GM19463 (cell line): ENCODE measurements at regions not wholly inside any gene's neighbourhood (a gene's known extent, or its start where the extent isn't known, plus 50 kb on each side); places are given as distances from the start of the nearest gene placed in this dataset.

Source experiments
- ATAC-seq: cut with Tn5 transposase; IDR thresholded peaks from one replicate; pipeline ENCODE4 v1.9.1; 2021; ENCODE audit warnings: mild to moderate bottlenecking, moderate library complexity; ENCODE audit not compliant: unreplicated experiment

GRCh38 chr3:1036207-1036826, 56.5 kb upstream of the CNTN6 start:
- no peak for ATAC-seq

DNA sequence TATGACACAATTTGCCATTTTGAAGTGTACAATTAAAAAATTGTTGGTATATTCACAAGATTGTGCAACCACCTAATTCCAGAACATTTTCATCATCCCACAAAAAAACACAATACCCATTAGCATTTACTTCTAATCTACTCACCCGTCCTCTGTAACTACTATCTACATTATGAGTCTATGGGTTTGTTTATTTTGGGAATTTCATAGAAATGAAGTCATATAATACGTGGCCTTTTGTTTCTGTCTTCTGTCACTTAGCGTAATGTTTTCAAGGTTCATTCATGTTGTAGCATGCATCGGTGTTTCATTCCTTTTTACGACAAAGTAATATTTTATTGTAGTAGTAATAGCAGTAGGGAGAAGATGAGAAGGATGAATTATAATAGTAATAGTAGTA, 55.2 kb upstream of the CNTN6 start:
- no peak for ATAC-seq
